GM21529 (cell line): ENCODE measurements at regions not wholly inside any gene's neighbourhood (a gene's known extent, or its start where the extent isn't known, plus 50 kb on each side); places are given as distances from the start of the nearest gene placed in this dataset.
"Not testable (repeated sequence)": the region's sequence is repeated elsewhere in the genome, so short reads cannot be mapped to it uniquely, and the experiment has no call there.

Experiments used
- ATAC-seq: cut with Tn5 transposase; IDR thresholded peaks from one replicate; pipeline ENCODE4 v1.9.1; 2021; ENCODE audit not compliant: unreplicated experiment

GRCh38 chr2:116761864-116762263 lies 1052.6 kb upstream of the DDX18 start:
- no peak for ATAC-seq

- ATAC-seq, result no peak
Measured at GRCh38 chr2:116769514-116769913, 1045.0 kb upstream of the DDX18 start.

DNA sequence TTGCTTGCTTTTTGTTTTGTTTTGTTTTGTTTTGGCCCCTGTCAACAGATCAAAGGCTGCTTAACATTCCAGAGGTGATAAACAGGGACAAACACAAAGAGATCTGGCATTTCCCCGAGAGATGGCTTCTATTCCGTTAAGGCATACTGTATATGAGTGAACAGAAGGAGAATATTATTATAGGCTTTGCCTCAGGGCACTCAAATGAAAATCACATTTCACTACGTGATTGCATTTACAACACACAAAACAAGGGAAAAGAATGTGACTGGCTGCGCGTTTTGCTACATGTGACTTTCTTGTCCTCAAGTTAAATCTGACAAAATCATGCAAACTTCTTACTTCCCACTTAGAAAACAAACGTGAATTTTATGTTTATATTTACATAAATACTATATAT lies 1037.9 kb upstream of the DDX18 start:
- no peak for ATAC-seq

DNA sequence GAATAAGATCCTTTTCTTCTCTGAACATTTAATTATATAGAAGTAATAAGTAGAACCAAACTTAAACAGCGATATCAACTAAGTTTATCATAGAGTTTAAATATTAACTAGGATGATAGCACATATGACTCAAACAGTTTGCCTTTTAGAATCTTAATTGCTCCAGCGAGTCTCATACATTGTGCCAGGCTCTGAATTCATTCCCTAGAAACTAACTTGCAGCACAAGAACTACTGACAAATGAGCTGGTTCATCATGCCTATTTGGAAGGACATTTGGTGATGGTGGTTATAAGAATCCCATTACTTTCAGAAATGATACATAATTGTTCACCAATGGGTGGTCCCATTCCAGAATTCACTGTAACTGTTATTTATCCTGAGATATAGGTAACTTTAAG lies 1026.6 kb upstream of the DDX18 start:
- no peak for ATAC-seq

- ATAC-seq, result no peak
Measured at GRCh38 chr2:116802671-116803070, 1011.8 kb upstream of the DDX18 start.

GRCh38 chr2:116804901-116805300 lies 1009.6 kb upstream of the DDX18 start:
- no peak for ATAC-seq

DNA sequence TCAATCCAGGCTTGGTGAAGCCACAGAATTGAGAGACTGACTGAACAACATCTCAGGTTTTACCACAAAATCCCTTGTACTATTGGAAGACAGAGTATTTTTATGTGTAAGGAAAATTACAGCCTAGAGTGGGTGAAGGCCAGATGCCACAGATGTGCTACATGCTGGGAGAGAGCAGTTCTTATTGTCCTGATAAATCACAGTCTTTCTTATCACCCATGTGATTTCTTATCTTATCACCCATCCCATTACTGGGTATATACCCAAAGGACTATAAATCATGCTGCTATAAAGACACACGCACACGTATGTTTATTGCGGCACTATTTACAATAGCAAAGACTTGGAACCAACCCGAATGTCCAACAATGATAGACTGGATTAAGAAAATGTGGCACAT lies 1008.0 kb upstream of the DDX18 start:
- ATAC-seq, result not testable (repeated sequence)

DNA sequence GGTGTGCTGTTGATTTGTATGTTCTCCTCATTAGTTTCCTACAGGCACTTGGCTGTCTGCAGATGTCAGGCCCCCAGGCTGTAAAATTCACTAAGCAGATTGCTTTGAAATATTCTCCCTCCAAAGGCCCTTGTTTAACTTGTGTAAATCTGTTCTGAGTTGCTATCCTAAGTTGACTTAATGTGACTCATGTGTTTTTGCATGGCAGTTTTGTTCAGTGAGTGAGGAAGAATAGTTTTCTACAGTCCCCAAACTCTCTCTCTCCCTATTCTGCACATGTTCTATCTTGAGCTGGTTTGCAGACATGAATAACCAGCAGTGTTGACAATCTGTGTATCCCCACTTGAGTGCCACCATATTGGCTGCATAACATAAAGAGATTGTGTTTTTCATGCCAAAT lies 1005.4 kb upstream of the DDX18 start:
- ATAC-seq, result no peak

DNA sequence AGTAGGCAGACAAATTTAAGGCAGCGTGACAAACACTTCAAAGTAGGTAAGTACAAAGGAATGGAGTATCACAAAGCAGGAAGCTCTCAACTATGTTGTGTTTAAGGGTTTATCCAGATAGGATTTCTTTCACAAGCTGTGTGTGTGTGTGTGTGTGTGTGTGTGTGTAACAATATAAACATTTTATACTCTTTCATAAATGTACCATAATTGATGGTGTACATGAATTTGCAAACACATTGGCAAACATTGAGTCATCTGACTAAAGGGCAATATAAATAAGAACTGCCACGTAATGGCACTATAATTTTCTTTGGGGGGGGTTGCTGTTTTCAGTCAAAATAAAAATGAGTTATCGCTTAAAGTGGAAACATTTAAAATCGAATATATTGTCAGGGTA lies 1004.4 kb upstream of the DDX18 start:
- ATAC-seq, result no peak

DNA sequence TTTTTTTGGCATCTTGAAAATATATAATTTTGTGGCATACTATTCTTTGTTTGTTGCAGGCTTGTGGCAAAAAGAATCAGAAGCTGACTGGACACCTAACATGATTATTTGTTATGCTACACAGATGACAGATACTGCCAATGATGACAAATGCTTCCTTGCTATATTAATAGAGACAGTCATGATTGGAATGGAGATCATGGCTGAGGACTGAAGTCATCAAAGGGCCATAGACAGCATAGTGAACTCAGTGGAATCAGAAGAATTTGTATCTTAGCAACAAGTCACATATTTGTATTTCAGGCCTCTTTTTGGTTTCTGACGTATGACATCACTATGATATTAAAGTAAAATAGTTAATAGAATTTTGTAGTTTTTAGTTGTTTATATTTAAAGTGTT lies 1003.8 kb upstream of the DDX18 start:
- no peak for ATAC-seq

- ATAC-seq, result no peak
Measured at GRCh38 chr2:116819355-116819754, 995.1 kb upstream of the DDX18 start.

GRCh38 chr2:116820986-116821385 lies 993.5 kb upstream of the DDX18 start:
- ATAC-seq, result no peak

DNA sequence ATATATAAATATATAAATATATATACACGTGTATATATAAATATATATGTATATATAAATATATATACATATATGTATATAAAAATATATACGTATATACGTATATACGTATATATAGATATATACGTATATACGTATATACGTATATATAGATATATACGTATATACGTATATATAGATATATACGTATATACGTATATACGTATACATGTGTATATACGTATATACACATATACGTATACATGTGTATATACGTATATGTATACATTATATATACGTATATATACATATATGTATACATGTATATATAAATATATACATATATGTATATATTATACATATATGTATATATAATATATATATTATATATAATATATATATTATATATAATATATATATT lies 984.9 kb upstream of the DDX18 start:
- not testable (repeated sequence) for ATAC-seq

- ATAC-seq, result no peak
Measured at GRCh38 chr2:116832148-116832547, 982.3 kb upstream of the DDX18 start.

- no peak for ATAC-seq
Measured at GRCh38 chr2:116833052-116833451, 981.4 kb upstream of the DDX18 start.

- no peak for ATAC-seq
Measured at GRCh38 chr2:116842164-116842563, 972.3 kb upstream of the DDX18 start.

GRCh38 chr2:116859708-116860107 lies 954.8 kb upstream of the DDX18 start:
- no peak for ATAC-seq

DNA sequence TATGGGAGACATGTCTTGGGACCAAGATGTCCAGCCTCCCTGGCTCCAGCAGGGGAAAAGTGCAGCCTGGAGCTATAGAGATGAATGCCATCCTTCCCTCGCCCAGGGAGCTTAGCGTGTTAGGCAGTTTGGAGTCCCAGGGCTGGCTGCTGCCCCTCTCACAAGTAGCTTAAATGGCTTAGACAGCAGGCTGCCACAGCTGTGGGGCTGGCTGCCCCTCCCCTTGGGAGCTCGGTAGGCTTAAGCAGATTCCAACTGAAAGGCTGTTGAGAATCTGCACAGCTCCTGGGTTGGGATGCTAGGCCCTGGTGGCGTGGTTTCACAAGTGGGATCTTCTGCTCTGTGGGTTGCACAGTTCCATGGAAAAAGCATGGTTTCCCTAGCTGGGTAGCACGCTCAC lies 940.5 kb upstream of the DDX18 start:
- no peak for ATAC-seq

- no peak for ATAC-seq
Measured at GRCh38 chr2:116877274-116877673, 937.2 kb upstream of the DDX18 start.

- ATAC-seq, result no peak
Measured at GRCh38 chr2:116877944-116878343, 936.5 kb upstream of the DDX18 start.

GRCh38 chr2:116879650-116880160 lies 934.8 kb upstream of the DDX18 start:
- no peak for ATAC-seq

GRCh38 chr2:116891191-116891590 lies 923.3 kb upstream of the DDX18 start:
- ATAC-seq, result no peak

DNA sequence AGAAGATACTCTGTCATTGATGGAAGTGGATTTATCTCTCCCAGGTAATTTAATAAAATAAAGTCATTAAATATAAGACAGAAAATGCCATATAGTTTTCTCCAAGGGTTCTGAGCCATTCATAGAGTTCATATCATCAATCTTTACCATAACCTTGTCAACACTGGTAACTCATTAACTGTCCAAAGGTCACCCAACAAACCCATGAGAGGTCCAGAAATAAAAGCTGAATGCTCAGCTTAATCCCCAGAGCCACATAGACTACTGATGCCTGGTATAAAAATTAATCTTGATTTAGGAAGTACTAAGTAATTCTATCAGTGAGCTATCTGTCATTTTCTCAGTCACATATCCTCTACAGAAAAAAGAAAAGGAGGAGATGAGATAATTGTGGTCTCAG lies 903.0 kb upstream of the DDX18 start:
- no peak for ATAC-seq

- ATAC-seq, result no peak
Measured at GRCh38 chr2:116915673-116916072, 898.8 kb upstream of the DDX18 start.
